Hepatocyte (in vitro differentiated cells): ENCODE measurements at regions not wholly inside any gene's neighbourhood (a gene's known extent, or its start where the extent isn't known, plus 50 kb on each side); places are given as distances from the start of the nearest gene placed in this dataset.

Source experiments
- DNase-seq: peaks from one replicate; pipeline ENCODE4 v3.0.0-alpha.2; 2016; ENCODE audit warnings: low spot score
- H2AFZ ChIP-seq: fragments of 200-600 bp; sonication (generic); 2 replicates; pipeline ENCODE4 v1.6.0; 2016; ENCODE audit warnings: antibody characterized with exemption, mild to moderate bottlenecking
- H3K27ac ChIP-seq: fragments of 200-600 bp; sonication (generic); 2 replicates; pipeline ENCODE4 v1.5.1; 2016; ENCODE audit warnings: mild to moderate bottlenecking
- H3K27me3 ChIP-seq: fragments of 200-600 bp; sonication (generic); 2 replicates; pipeline ENCODE4 v1.6.1; 2016
- H3K36me3 ChIP-seq: fragments of 200-600 bp; sonication (generic); replicated peaks from 2 replicates; pipeline ENCODE4 v1.5.1; 2016; ENCODE audit warnings: low read depth; ENCODE audit not compliant: insufficient read depth
- H3K4me1 ChIP-seq: fragments of 200-600 bp; sonication (generic); 2 replicates; pipeline ENCODE4 v1.5.1; 2016; ENCODE audit warnings: mild to moderate bottlenecking, moderate library complexity; ENCODE audit not compliant: insufficient read depth
- H3K4me2 ChIP-seq: fragments of 200-600 bp; sonication (generic); 2 replicates; pipeline ENCODE4 v1.6.0; 2016
- H3K4me3 ChIP-seq: fragments of 200-600 bp; sonication (generic); 2 replicates; pipeline ENCODE4 v1.5.1; 2016; ENCODE audit warnings: mild to moderate bottlenecking
- H3K79me2 ChIP-seq: fragments of 200-600 bp; sonication (generic); 2 replicates; pipeline ENCODE4 v1.6.0; 2017; ENCODE audit warnings: mild to moderate bottlenecking
- H3K9me2 ChIP-seq: fragments of 200-600 bp; sonication (generic); replicated peaks from 2 replicates; pipeline ENCODE4 v1.6.0; 2017; ENCODE audit warnings: mild to moderate bottlenecking; ENCODE audit not compliant: insufficient read depth
- H3K9me3 ChIP-seq: fragments of 200-600 bp; sonication (generic); 2 replicates; pipeline ENCODE4 v1.5.1; 2016; ENCODE audit warnings: low read depth, mild to moderate bottlenecking
- H4K20me1 ChIP-seq: fragments of 200-600 bp; sonication (generic); 2 replicates; pipeline ENCODE4 v1.6.0; 2016; ENCODE audit warnings: mild to moderate bottlenecking; ENCODE audit not compliant: insufficient read depth, poor library complexity, severe bottlenecking
- EZH2 ChIP-seq: fragments of 200-600 bp; sonication (generic); IDR thresholded peaks from 2 replicates; pipeline ENCODE4 v1.6.1; 2016; ENCODE audit warnings: antibody characterized with exemption, mild to moderate bottlenecking, borderline replicate concordance
- EZH2phosphoT487 ChIP-seq: fragments of 200-600 bp; sonication (generic); IDR thresholded peaks from one replicate; pipeline ENCODE4 v1.6.1; 2018; ENCODE audit warnings: antibody characterized with exemption, mild to moderate bottlenecking, low read depth, moderate library complexity; ENCODE audit not compliant: unreplicated experiment, severe bottlenecking
- WGBS: methylation state at CpG from one replicate; pipeline ENCODE4 v1.1.6; 2016; ENCODE audit warnings: low lambda C conversion rate; ENCODE audit errors: missing lambda C conversion rate; 5-methylcytosine and 5-hydroxymethylcytosine counted together
- TF ChIP-seq, protein P1 (sequence below): fragments of 200-600 bp; sonication (generic); IDR thresholded peaks from 2 replicates; pipeline ENCODE4 v1.5.1; 2016; ENCODE audit warnings: antibody characterized with exemption, mild to moderate bottlenecking; ENCODE audit not compliant: poor library complexity

DNA sequence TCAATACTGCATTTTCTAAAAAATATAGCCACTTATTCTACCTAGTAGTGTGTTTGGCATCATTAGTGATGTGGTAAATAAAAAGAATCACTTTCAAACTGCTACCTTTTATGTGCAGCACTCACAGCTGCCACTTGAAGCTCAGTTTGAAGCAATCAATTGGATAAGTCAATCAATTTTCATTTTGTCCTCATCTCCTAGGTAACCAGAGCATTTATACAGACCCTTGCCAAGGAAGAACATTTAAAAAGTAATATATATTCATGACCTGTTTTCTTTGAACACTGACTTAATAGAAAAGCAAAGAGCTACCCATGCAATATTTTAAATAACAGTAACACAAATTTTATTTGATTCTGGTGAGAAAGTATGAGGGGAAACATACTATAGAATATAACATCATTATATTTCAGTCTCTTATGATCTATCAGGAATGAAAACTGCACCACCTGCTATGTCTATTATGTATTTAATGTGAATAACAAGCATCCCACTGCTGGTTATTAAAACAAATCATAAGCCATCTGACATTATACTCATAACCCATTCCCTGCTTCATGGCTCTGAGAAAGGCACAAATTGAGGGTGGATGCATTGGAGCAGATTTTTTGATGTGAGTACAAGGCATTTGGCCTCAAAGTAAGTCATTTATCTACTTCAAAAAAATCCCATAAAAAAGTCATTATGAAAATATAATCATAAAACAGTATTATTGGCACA lies 168.4 kb upstream of the C21orf91 start:
- H3K79me2 ChIP-seq = no peaks in the 10 kb centered on the region
- no peak overlapping the region for H3K4me2 ChIP-seq
- H3K27ac ChIP-seq = no peak overlapping the region
- H3K9me2 ChIP-seq = peaks cover 3% of the 10 kb centered on the region
- TF ChIP-seq EZH2phosphoT487 = no peak
- no peaks in the 10 kb centered on the region for H3K4me1 ChIP-seq
- H2AFZ ChIP-seq = no peak overlapping the region
- no peaks in the 10 kb centered on the region for H3K36me3 ChIP-seq
- no peaks in the 10 kb centered on the region for H4K20me1 ChIP-seq
- H3K27me3 ChIP-seq = no peaks in the 10 kb centered on the region
- no peak overlapping the region for H3K4me3 ChIP-seq
- H3K9me3 ChIP-seq = no peaks in the 10 kb centered on the region
- no peak for DNase-seq

DNA sequence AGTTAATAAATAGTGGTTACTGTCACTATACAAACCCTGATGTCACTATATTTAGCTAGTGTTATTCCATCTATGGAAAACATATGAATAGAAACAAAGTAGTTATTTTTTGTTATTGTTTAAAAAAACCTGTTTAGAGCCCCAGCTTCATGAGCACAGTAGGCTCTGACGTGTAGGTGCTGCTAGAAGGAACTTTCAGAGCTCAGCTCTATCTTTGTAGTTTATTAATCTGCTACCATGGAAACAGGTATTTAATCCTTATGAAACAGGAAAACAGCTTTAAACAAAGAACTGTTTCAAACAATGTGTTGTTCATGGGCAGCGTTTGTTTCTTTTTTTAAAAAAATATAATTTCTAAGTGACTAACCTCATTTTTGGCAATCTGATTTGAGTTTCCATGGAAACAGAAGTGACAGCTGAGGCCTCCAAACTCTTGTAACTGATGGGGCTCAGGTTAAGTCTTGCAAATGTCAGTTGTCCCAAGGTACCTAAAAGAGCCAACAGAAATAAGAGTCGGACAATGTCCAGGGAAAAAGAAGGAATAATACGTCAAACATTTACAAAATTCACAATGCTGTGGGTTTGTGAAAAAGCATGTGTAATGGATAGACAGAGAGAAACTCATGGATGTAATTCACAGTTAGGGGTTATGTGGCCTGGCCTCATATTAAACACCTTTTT lies 162.0 kb upstream of the C21orf91 start:
- Histone ChIP-seq H3K27ac (no peak overlapping the region), H3K4me3 (no peak overlapping the region), H3K9me2 (no peaks in the 10 kb centered on the region), H3K79me2 (no peaks in the 10 kb centered on the region), H3K4me2 (no peak overlapping the region), H4K20me1 (no peaks in the 10 kb centered on the region), H2AFZ (no peak overlapping the region), H3K4me1 (no peaks in the 10 kb centered on the region), H3K9me3 (no peaks in the 10 kb centered on the region), H3K27me3 (no peaks in the 10 kb centered on the region), H3K36me3 (no peaks in the 10 kb centered on the region)
- WGBS = 76% methylated on average over 4 of the region's 4 CpGs
- DNase-seq = no peak
- TF ChIP-seq EZH2 (no peak), EZH2phosphoT487 (no peak)
- TF ChIP-seq, protein P1, sequence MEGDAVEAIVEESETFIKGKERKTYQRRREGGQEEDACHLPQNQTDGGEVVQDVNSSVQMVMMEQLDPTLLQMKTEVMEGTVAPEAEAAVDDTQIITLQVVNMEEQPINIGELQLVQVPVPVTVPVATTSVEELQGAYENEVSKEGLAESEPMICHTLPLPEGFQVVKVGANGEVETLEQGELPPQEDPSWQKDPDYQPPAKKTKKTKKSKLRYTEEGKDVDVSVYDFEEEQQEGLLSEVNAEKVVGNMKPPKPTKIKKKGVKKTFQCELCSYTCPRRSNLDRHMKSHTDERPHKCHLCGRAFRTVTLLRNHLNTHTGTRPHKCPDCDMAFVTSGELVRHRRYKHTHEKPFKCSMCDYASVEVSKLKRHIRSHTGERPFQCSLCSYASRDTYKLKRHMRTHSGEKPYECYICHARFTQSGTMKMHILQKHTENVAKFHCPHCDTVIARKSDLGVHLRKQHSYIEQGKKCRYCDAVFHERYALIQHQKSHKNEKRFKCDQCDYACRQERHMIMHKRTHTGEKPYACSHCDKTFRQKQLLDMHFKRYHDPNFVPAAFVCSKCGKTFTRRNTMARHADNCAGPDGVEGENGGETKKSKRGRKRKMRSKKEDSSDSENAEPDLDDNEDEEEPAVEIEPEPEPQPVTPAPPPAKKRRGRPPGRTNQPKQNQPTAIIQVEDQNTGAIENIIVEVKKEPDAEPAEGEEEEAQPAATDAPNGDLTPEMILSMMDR = no peak

DNA sequence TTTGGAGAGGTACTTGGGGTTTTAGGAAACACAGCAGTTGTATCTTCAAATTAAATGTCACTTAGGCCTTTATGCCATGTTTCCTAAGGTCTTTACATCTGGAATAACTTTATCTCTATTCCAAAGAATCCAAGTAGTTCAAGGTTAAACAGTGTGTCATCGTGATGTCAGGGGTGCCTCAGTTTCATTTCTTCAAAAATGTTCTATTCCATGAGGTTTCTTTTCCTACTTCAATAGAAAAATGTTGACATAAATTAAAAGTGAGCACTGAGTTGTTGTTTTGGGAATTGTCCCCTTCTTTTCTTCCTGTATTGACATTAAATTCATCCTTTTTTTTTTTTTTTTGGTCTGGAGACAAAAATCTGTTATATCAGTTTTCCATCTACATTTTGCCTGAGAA lies 160.6 kb upstream of the C21orf91 start:
- WGBS = 84% methylated on average over 1 of the region's 1 CpG
- Histone ChIP-seq H3K27ac (no peak overlapping the region), H2AFZ (no peak overlapping the region), H3K36me3 (no peaks in the 10 kb centered on the region), H3K4me2 (no peak overlapping the region), H3K4me3 (no peak overlapping the region), H3K4me1 (no peaks in the 10 kb centered on the region), H3K79me2 (no peaks in the 10 kb centered on the region), H3K9me2 (no peaks in the 10 kb centered on the region), H3K27me3 (no peaks in the 10 kb centered on the region), H4K20me1 (no peaks in the 10 kb centered on the region), H3K9me3 (no peaks in the 10 kb centered on the region)
- TF ChIP-seq, protein P1 = no peak
- no peak for TF ChIP-seq EZH2
- TF ChIP-seq EZH2phosphoT487 = no peak
- DNase-seq = no peak

DNA sequence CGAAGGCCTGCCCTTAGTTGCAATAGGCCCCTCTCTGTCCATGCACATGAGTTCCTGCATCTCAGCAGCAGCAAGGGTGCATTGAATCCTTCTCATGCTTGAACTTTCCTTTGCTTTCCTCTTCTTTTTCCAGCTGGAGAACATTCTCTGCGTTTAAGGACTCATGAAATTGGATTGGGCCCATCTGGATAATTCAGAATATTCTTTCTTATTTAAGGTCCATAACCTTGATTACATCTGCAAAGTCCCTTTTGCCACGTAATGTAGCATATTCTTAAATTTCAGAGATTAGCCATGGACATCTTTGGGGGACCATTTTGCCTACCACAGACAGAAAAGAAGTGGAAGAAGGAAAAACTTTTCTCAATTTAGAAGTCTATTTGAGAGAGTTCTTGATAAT lies 159.7 kb upstream of the C21orf91 start:
- no peaks in the 10 kb centered on the region for H3K4me1 ChIP-seq
- WGBS = 93% methylated on average over 3 of the region's 3 CpGs
- H4K20me1 ChIP-seq = no peaks in the 10 kb centered on the region
- H3K27ac ChIP-seq = no peak overlapping the region
- H3K79me2 ChIP-seq = no peaks in the 10 kb centered on the region
- no peaks in the 10 kb centered on the region for H3K27me3 ChIP-seq
- no peak overlapping the region for H3K4me3 ChIP-seq
- no peak for DNase-seq
- TF ChIP-seq, protein P1 = no peak
- TF ChIP-seq EZH2 (no peak), EZH2phosphoT487 (no peak)
- H3K4me2 ChIP-seq = no peak overlapping the region
- H3K36me3 ChIP-seq = no peaks in the 10 kb centered on the region
- H2AFZ ChIP-seq = no peak overlapping the region
- H3K9me3 ChIP-seq = no peaks in the 10 kb centered on the region
- H3K9me2 ChIP-seq = no peaks in the 10 kb centered on the region
